GM20431 (cell line): ENCODE measurements at regions not wholly inside any gene's neighbourhood (a gene's known extent, or its start where the extent isn't known, plus 50 kb on each side); places are given as distances from the start of the nearest gene placed in this dataset.

ENCODE experiments used
- in situ Hi-C: fragments of 300-500 bp; cut with MseI, MboI; formaldehyde crosslinking; loops from one replicate; pipeline ENCODE4 v1.15.0; 2020; ENCODE audit warnings: low sequenced_read_pairs; ENCODE audit not compliant: unreplicated experiment

DNA sequence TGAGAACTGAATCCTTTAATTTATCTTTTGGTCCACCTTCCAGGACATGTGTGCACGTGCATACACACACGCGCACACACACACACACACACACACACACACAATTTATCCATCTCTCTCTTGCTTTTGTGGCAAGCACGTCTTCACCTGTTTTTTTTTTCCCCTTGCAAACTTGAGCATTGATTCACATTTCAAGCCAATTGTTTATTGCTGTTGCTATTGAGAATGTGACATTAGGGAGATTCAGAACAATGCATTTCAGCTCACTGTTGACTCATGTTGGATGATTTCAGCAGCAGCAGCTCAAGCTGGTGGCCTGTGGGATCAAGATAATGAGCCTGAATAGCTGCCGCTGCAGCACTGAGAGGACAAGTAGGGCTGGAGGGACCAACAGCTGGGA, 128.9 kb downstream of the SNAPC1 start:
- in situ Hi-C loops = loop anchor here (25.0 kb wide), 1 partner anchor 221 kb away; no protein-coding TSS in a partner anchor

DNA sequence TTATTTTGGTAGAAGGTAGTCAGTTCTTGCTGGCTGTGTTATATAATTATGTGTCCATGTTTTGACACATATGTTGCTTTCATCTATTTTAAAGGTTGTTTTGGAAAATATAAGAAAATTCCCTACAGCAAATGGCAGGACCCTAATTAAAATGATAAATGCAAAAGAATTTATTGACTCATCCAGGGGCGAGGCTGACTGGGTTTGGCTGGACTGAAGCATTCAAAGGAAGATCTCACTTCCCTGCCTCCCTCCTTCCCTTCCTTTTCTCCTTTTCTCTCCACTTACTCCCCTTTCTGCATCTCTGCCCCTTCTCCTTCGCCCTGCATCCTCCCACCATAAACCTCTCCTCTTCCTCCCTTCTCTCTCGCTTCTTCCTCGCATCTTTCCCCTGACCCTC, 129.6 kb downstream of the SNAPC1 start:
- in situ Hi-C loops = loop anchor here (25.0 kb wide), 1 partner anchor 220 kb away; no protein-coding TSS in a partner anchor

DNA sequence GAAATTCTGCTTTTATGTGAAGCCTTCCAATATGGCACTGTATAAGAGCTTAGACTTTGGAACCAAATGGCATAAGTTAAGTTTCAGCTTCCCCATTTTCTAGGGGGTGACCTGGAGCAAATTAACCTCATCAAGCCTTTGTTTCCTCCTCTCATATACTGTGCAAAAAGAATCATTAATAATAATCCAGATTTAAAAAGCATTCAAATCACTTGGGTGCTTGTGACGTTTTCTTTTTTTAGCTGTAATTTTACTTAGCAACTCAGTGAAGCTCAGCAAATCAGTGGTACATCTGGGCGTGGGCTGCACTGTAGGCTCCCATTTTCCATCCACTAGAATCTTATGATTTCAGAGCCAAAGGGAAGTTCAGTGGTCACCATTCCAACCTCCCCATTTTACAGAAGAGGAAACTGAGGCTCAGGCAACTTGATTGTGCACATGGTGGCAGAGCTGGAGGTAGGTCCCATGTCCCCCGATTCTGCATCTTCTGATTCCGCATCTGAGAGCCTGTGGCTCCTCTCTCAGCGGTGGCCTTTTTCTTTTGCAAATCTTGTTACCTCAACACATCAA, 131.2 kb downstream of the SNAPC1 start:
- in situ Hi-C loops = loop anchor here (25.0 kb wide), 1 partner anchor 219 kb away; no protein-coding TSS in a partner anchor

DNA sequence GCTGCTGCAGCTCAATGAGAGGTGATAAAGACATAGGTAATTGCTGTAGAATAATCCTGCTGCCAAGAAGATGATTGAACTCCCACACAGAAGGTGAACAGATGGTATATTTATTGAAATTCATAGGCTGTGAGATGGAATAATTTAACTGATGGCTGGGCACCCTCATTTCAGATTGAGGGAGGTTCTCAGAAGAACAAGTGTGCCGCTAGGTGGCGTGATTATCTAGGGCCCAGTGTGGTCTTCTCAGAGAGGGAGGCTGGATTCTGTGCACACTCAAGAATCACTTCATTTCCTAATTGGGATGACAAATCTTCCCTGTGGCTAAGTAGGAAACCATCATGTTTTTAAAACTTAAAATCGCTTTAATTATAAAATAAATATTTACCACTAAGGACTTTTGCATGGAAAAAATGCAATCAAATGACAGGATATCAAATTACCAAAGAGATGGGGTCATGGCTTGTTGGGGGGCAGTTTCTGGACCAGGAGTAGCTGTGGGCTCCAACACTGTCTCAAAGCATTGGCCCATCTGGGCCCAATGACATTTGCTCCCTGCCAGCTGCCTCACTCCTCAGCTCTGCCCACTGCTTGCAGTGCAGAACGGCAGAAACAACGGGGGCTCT, 132.3 kb downstream of the SNAPC1 start:
- in situ Hi-C loops = loop anchor here (25.0 kb wide), 1 partner anchor 218 kb away; no protein-coding TSS in a partner anchor

DNA sequence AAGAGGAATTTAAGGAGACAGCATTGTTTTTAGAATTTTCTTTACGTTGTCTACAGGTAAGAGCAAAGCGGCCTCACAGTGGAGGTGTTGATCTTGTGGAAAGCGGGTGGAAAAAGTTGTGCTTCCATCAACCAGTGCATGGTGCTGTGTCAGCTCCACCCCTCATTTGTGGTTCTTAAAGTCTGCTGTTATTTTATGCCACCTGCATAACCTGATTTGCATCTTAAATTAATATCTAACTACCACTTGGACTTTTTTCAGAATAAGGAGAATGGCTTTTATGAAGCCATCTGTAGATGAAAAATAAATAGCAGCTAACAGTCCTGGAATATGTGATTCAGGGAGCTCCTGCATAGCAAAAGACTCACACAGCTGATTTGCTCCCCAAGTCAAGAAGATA, 135.1 kb downstream of the SNAPC1 start:
- in situ Hi-C loops = loop anchor here (25.0 kb wide), 1 partner anchor 215 kb away; no protein-coding TSS in a partner anchor

DNA sequence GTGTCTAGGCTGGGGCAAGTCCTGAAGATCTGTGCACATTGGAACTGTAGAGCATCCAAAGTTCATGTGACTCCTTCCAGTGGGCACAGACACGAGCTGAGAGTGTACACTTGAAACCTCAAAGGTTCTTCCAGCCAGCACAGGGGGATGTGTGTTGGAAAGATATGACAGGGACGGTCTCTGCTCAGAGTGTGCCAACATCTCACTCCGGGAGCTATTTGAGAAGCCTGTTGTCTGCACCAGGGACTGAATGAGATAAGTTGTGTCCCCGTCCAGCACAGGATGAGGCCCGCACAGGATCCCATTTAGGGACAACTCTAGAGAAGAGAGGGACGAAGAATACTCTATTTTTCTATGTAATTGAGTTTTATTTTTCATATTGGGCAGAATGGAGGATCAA, 136.3 kb downstream of the SNAPC1 start:
- in situ Hi-C loops = loop anchor here (25.0 kb wide), 1 partner anchor 214 kb away; no protein-coding TSS in a partner anchor

DNA sequence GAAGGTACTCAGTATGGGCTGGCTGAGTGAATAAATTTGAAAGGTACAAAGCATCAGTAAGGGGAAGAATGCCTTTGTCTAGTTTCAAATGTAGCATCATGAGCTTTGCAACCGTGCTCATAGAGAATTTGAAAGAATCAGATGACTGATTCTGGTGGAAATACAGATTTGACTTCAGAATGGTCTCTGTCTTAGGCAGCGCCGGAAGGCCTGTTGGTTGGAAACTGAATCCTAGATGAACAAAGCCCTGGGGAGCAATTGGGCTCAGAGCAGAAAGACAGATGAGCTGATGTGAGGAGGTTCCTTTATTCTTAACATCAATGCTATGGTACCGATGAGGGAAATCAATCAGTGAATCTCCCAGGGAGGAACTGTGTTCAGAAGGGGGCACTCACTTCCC, 137.3 kb downstream of the SNAPC1 start:
- in situ Hi-C loops = loop anchor here (25.0 kb wide), 1 partner anchor 213 kb away; no protein-coding TSS in a partner anchor

DNA sequence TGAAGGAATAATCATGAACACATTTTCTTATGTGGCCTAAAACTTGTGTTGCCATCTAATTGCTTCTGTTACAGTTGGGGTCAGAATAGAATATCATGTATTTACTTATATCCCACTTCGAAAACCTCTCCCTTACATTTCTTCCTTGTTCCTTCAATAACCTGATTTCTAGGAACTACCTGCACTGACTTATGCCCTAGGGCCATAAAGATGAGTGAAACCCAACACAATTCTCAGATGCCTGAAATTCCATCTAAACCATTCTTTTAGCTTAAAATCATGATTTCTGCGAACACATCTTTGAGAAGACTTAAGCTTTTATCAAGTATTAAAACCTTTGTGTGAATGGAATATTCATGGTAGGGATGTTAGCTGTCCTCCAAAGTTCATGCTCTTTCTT, 142.7 kb downstream of the SNAPC1 start:
- in situ Hi-C loops = no loop called here

DNA sequence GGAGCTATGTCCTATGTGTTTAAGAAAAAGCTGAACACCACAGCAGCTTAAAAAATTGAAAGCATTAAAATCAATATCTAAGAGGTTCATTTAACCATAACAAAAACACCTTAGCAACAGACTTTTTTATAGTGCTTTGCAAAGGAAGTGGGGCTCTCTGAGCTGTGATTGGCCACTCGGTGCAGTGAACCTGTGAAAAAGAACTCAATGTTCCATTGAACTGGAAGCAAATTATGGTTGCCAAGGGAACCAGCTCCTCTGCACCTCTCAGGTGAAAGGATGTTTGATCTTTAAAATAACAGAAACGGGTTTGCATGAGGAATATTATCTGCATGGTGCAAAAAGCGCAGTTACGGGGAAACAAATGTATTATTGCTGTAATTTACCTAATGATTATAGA, 149.4 kb downstream of the SNAPC1 start:
- in situ Hi-C loops = no loop called here

DNA sequence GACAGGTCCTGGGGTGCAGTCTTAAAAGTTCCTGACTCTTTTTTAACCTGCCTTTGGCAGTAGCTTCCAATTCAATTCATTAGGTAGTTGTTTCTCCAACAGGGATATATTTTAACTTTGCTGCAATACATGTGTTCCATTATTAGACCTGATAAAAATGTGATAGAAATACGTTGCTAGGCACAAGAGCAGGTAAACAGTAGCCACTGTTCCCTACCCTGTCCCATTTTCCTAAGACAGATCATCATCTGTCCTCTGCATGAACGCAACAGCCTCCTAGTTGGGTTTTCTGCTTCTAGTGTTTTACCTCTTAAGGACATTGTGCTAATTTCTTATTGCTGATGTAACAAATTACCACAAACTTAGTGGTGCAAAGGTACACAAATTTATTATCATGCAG, 156.8 kb downstream of the SNAPC1 start:
- in situ Hi-C loops = no loop called here

DNA sequence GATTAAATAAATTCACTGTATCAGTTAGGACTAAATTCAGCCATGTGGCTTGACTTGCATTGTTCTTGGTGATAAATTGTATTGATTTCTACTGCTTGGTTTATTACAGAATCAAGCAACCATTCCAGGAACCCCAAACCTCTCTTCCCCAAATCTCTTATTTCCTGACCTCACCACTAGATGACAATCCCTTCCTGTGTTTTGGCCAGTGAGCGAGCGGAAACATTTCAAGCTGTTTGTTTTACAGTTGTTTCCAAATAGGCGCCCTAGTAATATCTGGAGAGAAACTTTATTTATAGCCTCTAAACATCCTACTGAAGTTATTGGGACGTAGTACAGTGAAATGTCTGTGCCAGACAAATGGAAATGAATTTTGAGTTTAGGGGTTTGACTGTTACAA, 161.1 kb downstream of the SNAPC1 start:
- in situ Hi-C loops = no loop called here

DNA sequence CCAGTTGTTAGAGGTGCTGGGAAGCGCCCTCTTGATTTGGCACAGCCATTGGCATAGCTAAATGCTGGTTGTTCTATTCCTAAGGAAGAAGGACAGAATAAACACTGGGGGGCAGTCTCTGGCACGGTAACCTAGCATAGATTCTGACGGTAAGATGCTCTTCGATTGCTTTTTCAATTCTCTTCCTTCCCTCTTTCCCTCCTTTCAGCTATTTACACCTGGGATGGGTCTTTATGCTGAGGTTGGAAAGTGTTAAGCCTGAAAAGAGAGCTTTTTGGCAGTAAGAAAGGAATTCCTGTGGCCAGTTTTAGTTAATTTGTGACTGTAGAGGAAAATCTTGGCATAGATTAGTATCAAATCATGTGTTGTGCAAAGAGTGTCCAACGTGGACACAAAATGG, 162.8 kb downstream of the SNAPC1 start:
- in situ Hi-C loops = no loop called here

DNA sequence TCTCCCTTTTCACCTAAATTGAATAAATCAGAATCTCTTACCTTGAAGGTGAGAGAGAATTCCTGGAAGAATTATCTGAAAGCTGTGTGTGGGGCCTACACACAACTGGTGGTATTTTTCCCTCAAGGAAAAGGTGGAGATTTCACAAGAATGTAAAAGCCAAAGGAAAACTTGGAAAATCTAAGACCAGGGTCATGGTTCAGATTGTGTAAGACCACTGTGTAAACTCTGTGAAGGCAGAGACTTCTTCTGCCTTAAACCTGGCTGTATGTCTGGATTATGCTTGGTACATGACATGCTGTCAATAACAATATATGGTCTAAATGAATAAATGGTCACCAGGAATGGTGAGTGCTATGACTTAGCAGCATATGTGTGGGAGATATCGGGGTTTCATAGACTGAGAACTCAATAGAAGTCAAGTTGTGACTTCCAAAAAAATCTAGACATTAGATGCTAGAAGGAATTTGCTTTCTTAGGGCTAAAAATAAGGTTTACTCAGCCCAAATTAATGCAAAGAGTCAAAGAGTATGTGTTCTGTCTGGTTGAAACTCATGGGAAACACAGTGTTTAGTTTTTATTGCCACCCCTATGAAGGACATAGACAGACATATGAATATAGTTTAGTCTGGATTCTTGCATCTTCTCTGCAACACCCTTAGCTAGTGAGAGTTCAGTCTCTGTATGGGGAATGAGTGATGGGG, 163.7 kb downstream of the SNAPC1 start:
- in situ Hi-C loops = no loop called here

DNA sequence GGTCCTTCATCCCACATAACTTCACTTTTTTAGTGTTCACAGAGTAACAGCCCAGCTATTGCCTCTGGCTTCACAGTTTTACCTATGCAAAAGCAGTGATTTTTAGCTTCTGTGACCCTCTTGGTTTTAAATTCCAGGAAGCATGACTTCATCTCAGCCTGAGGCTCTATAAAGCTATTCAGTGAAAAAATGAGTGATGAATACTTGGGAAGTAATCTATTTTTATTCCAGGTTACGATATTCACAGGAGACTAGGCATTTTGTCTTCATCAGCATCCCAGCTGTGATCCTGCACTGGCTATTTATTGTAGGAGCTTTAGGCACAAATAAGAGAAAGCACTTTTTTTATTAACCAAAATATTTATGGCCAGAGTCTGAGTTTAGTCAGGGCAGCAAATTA, 164.8 kb downstream of the SNAPC1 start:
- in situ Hi-C loops = no loop called here

DNA sequence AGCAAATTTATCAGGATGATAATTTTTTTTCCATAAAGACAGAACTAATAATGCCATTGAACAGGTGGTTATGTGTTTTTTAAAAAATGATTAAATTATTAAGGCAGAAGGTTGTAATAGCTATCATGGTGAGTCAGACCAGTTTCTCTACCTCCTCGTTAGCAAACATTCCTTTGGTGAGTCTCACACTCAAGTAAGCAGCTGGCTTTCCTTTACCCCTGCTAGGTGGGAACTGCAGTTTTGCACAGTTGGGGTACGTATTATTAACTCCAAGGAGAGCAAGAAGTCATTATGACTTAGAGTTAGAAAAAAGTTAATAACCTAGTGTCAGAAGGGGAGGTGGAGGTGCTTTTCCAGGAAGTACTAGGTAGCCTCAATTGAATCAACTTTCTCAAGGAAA, 165.3 kb downstream of the SNAPC1 start:
- in situ Hi-C loops = no loop called here

DNA sequence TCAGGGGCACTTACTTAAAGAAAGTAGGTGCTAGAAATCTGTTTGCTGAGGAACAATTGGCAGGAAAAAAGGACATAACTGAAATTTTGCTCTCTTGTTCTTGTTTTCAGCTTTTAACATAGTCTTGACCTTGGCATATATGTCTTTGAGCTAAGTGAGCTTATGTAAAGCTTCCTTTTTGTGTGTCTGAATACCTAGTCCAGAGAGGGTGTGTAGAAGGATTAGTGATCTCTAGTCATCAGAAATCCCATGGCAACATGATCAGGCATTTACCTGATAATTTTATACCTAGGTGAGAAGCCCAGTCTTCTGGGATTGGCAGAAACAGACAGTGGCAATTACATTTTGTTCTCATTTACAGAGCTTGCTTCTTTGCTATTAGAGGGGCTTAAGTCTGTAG, 166.1 kb downstream of the SNAPC1 start:
- in situ Hi-C loops = no loop called here

DNA sequence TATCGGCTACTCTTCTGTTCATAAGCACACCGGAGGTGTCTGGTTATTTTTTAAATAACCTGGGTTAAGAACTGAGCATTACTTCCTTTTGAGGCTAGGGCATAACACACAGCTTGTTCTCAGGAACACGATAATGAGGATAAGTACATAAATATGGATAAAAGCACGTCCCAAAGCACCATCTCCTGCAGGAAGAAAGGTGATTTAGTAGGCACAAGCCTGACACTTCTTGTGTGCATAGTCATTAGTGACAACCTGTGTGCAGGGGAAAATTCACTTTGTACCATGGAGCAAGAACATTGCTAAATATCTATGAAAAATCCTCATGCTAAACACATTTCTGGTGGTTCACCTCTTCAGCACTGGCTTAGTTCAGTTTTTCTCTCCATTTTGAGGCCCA, 166.5 kb downstream of the SNAPC1 start:
- in situ Hi-C loops = no loop called here

DNA sequence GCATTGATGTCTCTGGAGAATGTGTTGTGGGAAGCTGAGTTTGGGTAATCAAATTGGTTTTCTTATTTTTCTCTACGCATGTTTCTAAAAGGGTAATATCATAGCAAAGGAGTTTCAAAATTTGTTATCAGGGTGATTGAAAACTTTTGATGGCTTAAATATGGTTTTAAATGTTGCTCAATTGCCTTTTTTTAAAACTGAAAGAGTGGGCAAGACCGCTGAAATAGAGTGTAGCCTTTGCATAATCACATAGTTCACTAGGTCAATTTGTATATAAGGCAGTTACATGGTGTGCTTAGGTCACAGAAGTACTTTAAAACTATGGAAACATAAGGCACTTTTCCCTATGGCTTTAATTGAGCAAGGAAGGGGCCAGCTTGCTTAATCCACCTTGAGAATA, 167.4 kb downstream of the SNAPC1 start:
- in situ Hi-C loops = no loop called here

DNA sequence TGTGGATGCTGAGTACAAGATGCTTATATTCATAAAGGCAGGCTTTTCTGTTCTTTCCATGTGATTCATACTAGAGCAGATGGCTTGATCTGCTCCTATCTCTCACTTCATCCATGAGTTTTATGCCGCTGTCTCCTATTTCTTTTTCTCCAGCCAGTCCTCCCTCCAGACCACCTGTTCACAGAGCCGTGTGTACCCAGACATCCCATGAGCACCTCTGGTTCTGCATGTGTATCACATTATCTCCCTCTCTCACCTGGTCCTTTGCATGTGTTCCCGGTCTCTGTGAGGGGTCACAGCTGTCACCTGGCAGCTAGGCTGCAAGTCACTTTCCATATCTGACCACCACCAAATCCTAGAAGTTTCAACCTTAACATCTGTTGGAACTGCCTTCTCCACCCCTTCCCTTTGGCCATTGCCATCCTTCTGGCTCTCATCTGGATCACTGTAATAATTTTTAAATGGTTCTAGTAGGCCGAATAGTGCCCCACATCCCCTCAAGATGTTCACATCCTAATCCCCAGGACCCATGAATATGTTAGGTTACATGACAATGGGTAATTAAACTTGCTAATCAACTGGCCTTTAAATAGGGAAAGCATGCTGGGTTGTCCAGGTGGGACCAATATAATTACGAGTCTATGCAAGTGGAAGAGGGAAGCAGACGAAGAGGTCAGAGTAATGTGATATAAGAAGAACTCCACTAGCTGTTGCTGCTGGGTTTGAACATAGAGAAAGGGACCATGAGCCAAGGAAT, 168.1 kb downstream of the SNAPC1 start:
- in situ Hi-C loops = no loop called here

DNA sequence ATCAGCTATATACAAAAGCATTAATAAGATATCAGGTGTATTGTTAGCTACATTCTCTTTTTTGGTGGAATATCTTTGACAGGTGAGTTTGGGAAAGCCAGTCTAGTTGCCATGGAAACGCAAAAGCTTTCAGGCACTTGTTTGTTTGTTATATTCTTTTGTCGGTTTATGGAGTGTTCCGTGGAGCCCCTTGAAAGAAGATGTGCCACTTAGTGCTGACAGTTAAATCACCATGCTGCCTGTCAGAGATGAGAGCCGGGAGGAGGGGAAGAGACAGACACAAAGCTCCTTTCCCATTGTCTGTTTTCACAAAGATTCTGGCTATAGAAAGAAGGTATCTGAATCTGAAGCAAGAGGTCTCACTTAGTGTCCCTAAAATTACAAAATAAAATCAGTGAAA, 170.8 kb downstream of the SNAPC1 start:
- in situ Hi-C loops = no loop called here

DNA sequence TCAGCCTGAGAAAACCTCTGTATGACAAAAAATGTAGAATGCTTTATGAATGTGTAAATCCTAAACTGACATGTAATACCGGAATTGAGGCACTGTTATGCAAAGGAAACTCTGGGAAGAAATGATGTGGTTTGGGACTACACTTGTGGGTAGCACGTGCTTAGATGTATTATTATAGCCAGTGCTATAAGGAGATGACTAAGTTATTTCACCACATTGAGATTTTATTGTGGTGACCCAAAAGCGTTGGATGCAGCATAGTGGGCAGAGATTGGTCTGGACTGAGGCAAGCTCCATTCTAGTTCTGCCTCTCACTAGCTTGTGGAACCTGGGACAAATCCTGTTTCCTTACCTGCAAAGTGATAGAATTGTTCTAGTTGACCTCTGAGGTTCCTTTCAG, 172.2 kb downstream of the SNAPC1 start:
- in situ Hi-C loops = no loop called here
